DND-41 (cell line): ENCODE measurements at regions not wholly inside any gene's neighbourhood (a gene's known extent, or its start where the extent isn't known, plus 50 kb on each side); places are given as distances from the start of the nearest gene placed in this dataset.

Source experiments
- ATAC-seq: fragments of 200-7000 bp; cut with Tn5 transposase; 3 replicates; pipeline ENCODE4 v1.9.1; 2021; ENCODE audit warnings: low read depth; ENCODE audit not compliant: insufficient read depth
- DNase-seq: peaks from one replicate; pipeline ENCODE4 v3.0.0-alpha.2; 2020
- H2AFZ ChIP-seq: 2 replicates; pipeline ENCODE4 v1.6.0; 2012; ENCODE audit warnings: low read depth, low read length
- H3K27ac ChIP-seq: 2 replicates; pipeline ENCODE4 v1.5.1; 2012; ENCODE audit warnings: low read length, inconsistent platforms
- H3K27me3 ChIP-seq: fragments of 200-600 bp; sonication (generic); 2 replicates; pipeline ENCODE4 v1.6.0; 2012; ENCODE audit warnings: low read length, mild to moderate bottlenecking, inconsistent platforms; ENCODE audit not compliant: insufficient read depth, poor library complexity
- H3K36me3 ChIP-seq: 2 replicates; pipeline ENCODE4 v1.5.1; 2012; ENCODE audit warnings: low read length, inconsistent platforms; ENCODE audit not compliant: insufficient read depth
- H3K4me1 ChIP-seq: 2 replicates; pipeline ENCODE4 v1.5.1; 2012; ENCODE audit warnings: mild to moderate bottlenecking, low read length; ENCODE audit not compliant: insufficient read depth
- H3K4me2 ChIP-seq: 2 replicates; pipeline ENCODE4 v1.6.0; 2012; ENCODE audit warnings: mild to moderate bottlenecking, moderate library complexity, low read length, inconsistent platforms; ENCODE audit not compliant: insufficient read depth
- H3K4me3 ChIP-seq, 2 experiments: fragments of 200-600 bp in 1 of 2; shearing (Covaris generic) in 1 of 2; 2 replicates each; pipeline ENCODE4 v1.5.1; 2012 to 2016; ENCODE audit warnings: inconsistent platforms in 2 of 2, low read length in 2 of 2, mild to moderate bottlenecking in 2 of 2, low read depth in 1 of 2, moderate library complexity in 1 of 2
- H3K79me2 ChIP-seq: 2 replicates; pipeline ENCODE4 v1.6.0; 2012; ENCODE audit warnings: low read length, inconsistent platforms; ENCODE audit not compliant: insufficient read depth
- H3K9ac ChIP-seq: 2 replicates; pipeline ENCODE4 v1.6.0; 2012; ENCODE audit warnings: low read depth, mild to moderate bottlenecking, inconsistent platforms, low read length, moderate library complexity
- H3K9me3 ChIP-seq: 2 replicates; pipeline ENCODE4 v1.5.1; 2012; ENCODE audit warnings: low read length, moderate library complexity, mild to moderate bottlenecking, inconsistent platforms; ENCODE audit not compliant: insufficient read depth, severe bottlenecking
- H4K20me1 ChIP-seq: 2 replicates; pipeline ENCODE4 v1.6.0; 2012; ENCODE audit warnings: low read length; ENCODE audit not compliant: insufficient read depth
- EZH2 ChIP-seq: IDR thresholded peaks from 3 replicates; pipeline ENCODE4 v1.6.1; 2012; ENCODE audit warnings: borderline replicate concordance, low read depth, mild to moderate bottlenecking, moderate library complexity, low read length, inconsistent platforms; ENCODE audit not compliant: severe bottlenecking
- TF ChIP-seq, protein P1 (sequence below): IDR thresholded peaks from 2 replicates; pipeline ENCODE4 v1.5.1; 2012; ENCODE audit warnings: borderline replicate concordance, low read length, moderate library complexity, mild to moderate bottlenecking; ENCODE audit not compliant: poor library complexity, severe bottlenecking; ENCODE audit errors: extremely low read depth

DNA sequence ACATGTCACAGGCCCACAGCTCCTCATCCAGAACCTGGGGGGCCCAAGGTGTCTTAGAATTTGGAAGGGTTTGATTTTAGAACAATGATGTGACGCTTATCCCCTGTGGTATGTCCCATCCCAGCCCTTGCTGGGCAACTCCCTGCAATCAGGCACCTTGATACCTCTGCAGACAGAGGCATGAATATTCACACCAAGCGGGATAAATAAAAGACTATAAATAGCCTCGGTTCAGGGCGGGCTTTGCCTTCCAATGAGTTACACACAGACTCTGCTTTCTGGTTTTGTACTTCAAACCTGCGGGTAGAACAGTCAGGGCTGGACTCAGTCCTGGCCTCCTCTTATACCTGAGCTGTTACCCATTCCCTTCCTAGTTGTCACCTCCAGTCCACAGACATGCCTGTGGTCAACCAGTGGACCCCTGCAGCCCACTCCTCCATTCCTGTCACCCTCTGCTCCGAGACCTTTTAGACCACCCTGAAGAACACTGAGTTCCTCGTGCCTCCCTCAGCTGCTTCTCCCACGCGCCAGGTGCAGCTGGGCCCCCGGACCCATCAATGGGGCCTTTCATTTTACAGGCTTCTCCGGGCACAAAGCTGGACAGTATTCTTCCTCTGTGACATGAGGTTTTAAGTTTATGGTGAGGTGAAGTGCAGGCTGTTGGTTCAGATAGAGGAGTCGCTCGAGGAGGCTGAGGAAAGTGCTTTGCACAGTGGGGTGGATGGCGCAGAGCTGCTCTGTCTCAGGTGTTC lies 120.1 kb upstream of the TNR start:
- Histone ChIP-seq H4K20me1 (no peaks in the 10 kb centered on the region), H3K36me3 (no peaks in the 10 kb centered on the region), H3K4me3 (no peak overlapping the region), H3K27ac (no peak overlapping the region), H3K9me3 (no peaks in the 10 kb centered on the region), H3K27me3 (peaks cover 6% of the 10 kb centered on the region), H3K9ac (no peak overlapping the region), H3K4me1 (no peaks in the 10 kb centered on the region), H3K79me2 (no peaks in the 10 kb centered on the region), H3K4me2 (no peak overlapping the region), H2AFZ (no peak overlapping the region)
- DNase-seq (no peak), ATAC-seq (no peak)
- TF ChIP-seq, protein P1, sequence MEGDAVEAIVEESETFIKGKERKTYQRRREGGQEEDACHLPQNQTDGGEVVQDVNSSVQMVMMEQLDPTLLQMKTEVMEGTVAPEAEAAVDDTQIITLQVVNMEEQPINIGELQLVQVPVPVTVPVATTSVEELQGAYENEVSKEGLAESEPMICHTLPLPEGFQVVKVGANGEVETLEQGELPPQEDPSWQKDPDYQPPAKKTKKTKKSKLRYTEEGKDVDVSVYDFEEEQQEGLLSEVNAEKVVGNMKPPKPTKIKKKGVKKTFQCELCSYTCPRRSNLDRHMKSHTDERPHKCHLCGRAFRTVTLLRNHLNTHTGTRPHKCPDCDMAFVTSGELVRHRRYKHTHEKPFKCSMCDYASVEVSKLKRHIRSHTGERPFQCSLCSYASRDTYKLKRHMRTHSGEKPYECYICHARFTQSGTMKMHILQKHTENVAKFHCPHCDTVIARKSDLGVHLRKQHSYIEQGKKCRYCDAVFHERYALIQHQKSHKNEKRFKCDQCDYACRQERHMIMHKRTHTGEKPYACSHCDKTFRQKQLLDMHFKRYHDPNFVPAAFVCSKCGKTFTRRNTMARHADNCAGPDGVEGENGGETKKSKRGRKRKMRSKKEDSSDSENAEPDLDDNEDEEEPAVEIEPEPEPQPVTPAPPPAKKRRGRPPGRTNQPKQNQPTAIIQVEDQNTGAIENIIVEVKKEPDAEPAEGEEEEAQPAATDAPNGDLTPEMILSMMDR, result no peak
- no peak for TF ChIP-seq EZH2

DNA sequence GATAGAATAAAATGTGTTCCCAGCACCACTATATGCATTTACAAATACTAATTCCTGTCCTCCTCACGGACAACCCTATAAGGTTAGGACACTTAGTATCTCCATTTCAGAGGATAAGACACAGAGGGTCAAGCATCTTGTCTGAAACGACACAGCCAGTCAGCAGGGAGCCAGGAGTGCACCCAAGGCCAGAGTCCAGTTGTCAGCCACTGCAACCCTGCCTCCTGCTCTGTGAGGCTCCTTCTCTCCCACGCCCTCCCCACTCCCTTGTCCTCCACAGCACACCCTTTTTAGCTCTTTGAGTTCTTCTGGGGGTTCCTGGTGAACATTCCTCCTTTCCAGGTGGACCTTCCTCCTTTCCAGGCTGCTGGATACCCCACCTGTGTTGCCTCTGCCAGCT lies 119.0 kb upstream of the TNR start:
- Histone ChIP-seq H2AFZ (no peak overlapping the region), H3K36me3 (no peaks in the 10 kb centered on the region), H3K4me1 (no peaks in the 10 kb centered on the region), H3K9ac (no peak overlapping the region), H3K4me3 (no peak overlapping the region), H3K27ac (no peak overlapping the region), H4K20me1 (no peaks in the 10 kb centered on the region), H3K4me2 (no peak overlapping the region), H3K79me2 (no peaks in the 10 kb centered on the region), H3K27me3 (peaks cover 8% of the 10 kb centered on the region), H3K9me3 (no peaks in the 10 kb centered on the region)
- TF ChIP-seq, protein P1, result no peak
- TF ChIP-seq EZH2, result no peak
- no peak for ATAC-seq
- DNase-seq, result no peak

GRCh38 chr1:175861626-175862367 lies 118.4 kb upstream of the TNR start:
- no peak overlapping the region for H3K4me2 ChIP-seq
- H4K20me1 ChIP-seq, result no peaks in the 10 kb centered on the region
- H3K27me3 ChIP-seq, result peaks cover 12% of the 10 kb centered on the region
- no peaks in the 10 kb centered on the region for H3K36me3 ChIP-seq
- TF ChIP-seq, protein P1, result no peak
- TF ChIP-seq EZH2, result no peak
- H3K4me1 ChIP-seq, result no peaks in the 10 kb centered on the region
- H3K9me3 ChIP-seq, result no peaks in the 10 kb centered on the region
- no peak overlapping the region for H2AFZ ChIP-seq
- DNase-seq (no peak), ATAC-seq (no peak)
- H3K9ac ChIP-seq, result no peak overlapping the region
- no peak overlapping the region for H3K27ac ChIP-seq
- H3K79me2 ChIP-seq, result no peaks in the 10 kb centered on the region
- H3K4me3 ChIP-seq, result no peak overlapping the region
